Colon (tissue), 2 donors: ENCODE measurements at regions not wholly inside any gene's neighbourhood (a gene's known extent, or its start where the extent isn't known, plus 50 kb on each side); places are given as distances from the start of the nearest gene placed in this dataset.
"Not testable (repeated sequence)": the region's sequence is repeated elsewhere in the genome, so short reads cannot be mapped to it uniquely, and the experiment has no call there.

Experiments
- FAIRE-seq: peaks from 2 replicates; lab custom pipeline; 2012; peaks lifted over from hg19 to GRCh38; lab: Jason Lieb, UNC
- donor health status: control.
- donor health status: control.

GRCh38 chr1:8169364-8170058 is 143.4 kb upstream of the ERRFI1 start:
- FAIRE-seq, result peak; percentile 36

GRCh38 chr1:8167936-8168335 is 141.8 kb upstream of the ERRFI1 start:
- FAIRE-seq, result no peak

- no peak for FAIRE-seq
Measured at GRCh38 chr1:8166406-8166805, 140.3 kb upstream of the ERRFI1 start.

GRCh38 chr1:8165595-8166360 is 139.7 kb upstream of the ERRFI1 start:
- FAIRE-seq, result no peak

- no peak for FAIRE-seq
Measured at GRCh38 chr1:8164670-8165069, 138.6 kb upstream of the ERRFI1 start.

- FAIRE-seq, result no peak
Measured at GRCh38 chr1:8163039-8163438, 136.9 kb upstream of the ERRFI1 start.

GRCh38 chr1:8162168-8162567 is 136.1 kb upstream of the ERRFI1 start:
- FAIRE-seq, result no peak

- no peak for FAIRE-seq
Measured at GRCh38 chr1:8161546-8162105, 135.5 kb upstream of the ERRFI1 start.

- FAIRE-seq, result no peak
Measured at GRCh38 chr1:8159470-8160024, 133.4 kb upstream of the ERRFI1 start.

- no peak for FAIRE-seq
Measured at GRCh38 chr1:8158995-8159394, 132.9 kb upstream of the ERRFI1 start.

- no peak for FAIRE-seq
Measured at GRCh38 chr1:8157765-8158164, 131.7 kb upstream of the ERRFI1 start.

- no peak for FAIRE-seq
Measured at GRCh38 chr1:8155528-8156186, 129.5 kb upstream of the ERRFI1 start.

GRCh38 chr1:8154621-8155052 is 128.5 kb upstream of the ERRFI1 start:
- FAIRE-seq, result no peak

GRCh38 chr1:8153961-8154360 is 127.9 kb upstream of the ERRFI1 start:
- no peak for FAIRE-seq

- no peak for FAIRE-seq
Measured at GRCh38 chr1:8152731-8153702, 126.9 kb upstream of the ERRFI1 start.

GRCh38 chr1:8151647-8152046 is 125.5 kb upstream of the ERRFI1 start:
- FAIRE-seq, result no peak

- FAIRE-seq, result not testable (repeated sequence)
Measured at GRCh38 chr1:8149756-8150155, 123.6 kb upstream of the ERRFI1 start.

- FAIRE-seq, result no peak
Measured at GRCh38 chr1:8147956-8148355, 121.8 kb upstream of the ERRFI1 start.

GRCh38 chr1:8146257-8146855 is 120.2 kb upstream of the ERRFI1 start:
- FAIRE-seq, result no peak

GRCh38 chr1:8145545-8146202 is 119.6 kb upstream of the ERRFI1 start:
- no peak for FAIRE-seq
